Naive thymus-derived CD4-positive, alpha-beta T cell (primary cell): ENCODE measurements at regions not wholly inside any gene's neighbourhood (a gene's known extent, or its start where the extent isn't known, plus 50 kb on each side); places are given as distances from the start of the nearest gene placed in this dataset.

ENCODE experiments used
- ATAC-seq: fragments of 150-1000 bp; cut with Tn5 transposase; 2 replicates; pipeline ENCODE4 v1.10.0; 2021; ENCODE audit warnings: mild to moderate bottlenecking, moderate library complexity
- CTCF ChIA-PET: fragments of 350-600 bp; sonication (Branson Sonifier 250); formaldehyde crosslinking; loops from one replicate; lab custom pipeline; 2021; ENCODE audit warnings: antibody characterized with exemption; lab: Charles Lee
- POLR2A ChIA-PET: fragments of 350-600 bp; sonication (Branson Sonifier 250); formaldehyde crosslinking; loops from one replicate; lab custom pipeline; 2021; ENCODE audit warnings: antibody characterized with exemption, inconsistent platforms; lab: Charles Lee
- DNase-seq, 9 donors: peaks; one replicate each; pipeline versions ENCODE4 v3.0.0 to v3.0.0-alpha.2; 2020 to 2022; ENCODE audit warnings: mixed read lengths in 1 of 9
- H3K27ac ChIP-seq: one replicate; pipeline ENCODE4 v1.7.0; 2013; ENCODE audit warnings: mild to moderate bottlenecking, low read depth, low read length, moderate library complexity
- H3K27me3 ChIP-seq, 2 donors: one replicate each; pipeline ENCODE4 v1.7.0; 2013; ENCODE audit warnings: low read length in 2 of 2, mild to moderate bottlenecking in 2 of 2, moderate library complexity in 2 of 2; ENCODE audit not compliant: control insufficient read depth in 2 of 2, insufficient read depth in 2 of 2
- H3K36me3 ChIP-seq, 3 experiments: 1 replicate in 2 of 3; 2 replicates in 1 of 3; pipeline ENCODE4 v1.7.0; 2013; ENCODE audit warnings: low read length in 3 of 3, mild to moderate bottlenecking in 3 of 3, moderate library complexity in 1 of 3; ENCODE audit not compliant: insufficient read depth in 3 of 3, control insufficient read depth in 2 of 3
- H3K4me1 ChIP-seq, 2 donors: one replicate each; pipeline ENCODE4 v1.7.0; 2013; ENCODE audit warnings: low read length in 2 of 2, mild to moderate bottlenecking in 2 of 2, moderate library complexity in 1 of 2; ENCODE audit not compliant: control insufficient read depth in 2 of 2, insufficient read depth in 2 of 2
- H3K4me3 ChIP-seq: 2 replicates; pipeline ENCODE4 v1.7.0; 2013; ENCODE audit warnings: mild to moderate bottlenecking, low read length
- H3K9me3 ChIP-seq, 3 experiments: 1 replicate in 2 of 3; 2 replicates in 1 of 3; pipeline ENCODE4 v1.7.0; 2013; ENCODE audit warnings: low read length in 3 of 3; ENCODE audit not compliant: control insufficient read depth in 2 of 3
- H3K27ac Mint-ChIP-seq, 9 donors: one replicate each; pipeline ENCODE4 v1.8.0; 2020 to 2022; ENCODE audit warnings: mixed read lengths in 9 of 9, mild to moderate bottlenecking in 8 of 9, moderate library complexity in 5 of 9, inconsistent platforms in 2 of 9
- H3K27me3 Mint-ChIP-seq, 5 donors: one replicate each; pipeline ENCODE4 v1.8.0; 2021 to 2022; ENCODE audit warnings: mixed read lengths in 5 of 5, mild to moderate bottlenecking in 1 of 5
- H3K36me3 Mint-ChIP-seq, 5 donors: one replicate each; pipeline ENCODE4 v1.8.0; 2020 to 2022; ENCODE audit warnings: mixed read lengths in 5 of 5, mild to moderate bottlenecking in 3 of 5, inconsistent platforms in 1 of 5
- H3K4me1 Mint-ChIP-seq, 7 donors: one replicate each; pipeline ENCODE4 v1.8.0; 2020 to 2022; ENCODE audit warnings: mixed read lengths in 7 of 7, mild to moderate bottlenecking in 3 of 7, inconsistent platforms in 1 of 7
- H3K4me3 Mint-ChIP-seq, 10 donors: one replicate each; pipeline ENCODE4 v1.8.0; 2020 to 2022; ENCODE audit warnings: mild to moderate bottlenecking in 10 of 10, mixed read lengths in 10 of 10, moderate library complexity in 6 of 10, inconsistent platforms in 2 of 10
- H3K9me3 Mint-ChIP-seq, 11 donors: one replicate each; pipeline ENCODE4 v1.8.0; 2020 to 2022; ENCODE audit warnings: mixed read lengths in 11 of 11, mild to moderate bottlenecking in 4 of 11, inconsistent platforms in 1 of 11, moderate library complexity in 1 of 11
- intact Hi-C, 2 donors: fragments of 100-400 bp; cut with micrococcal nuclease; formaldehyde crosslinking; loops; one replicate each; pipeline ENCODE4 v1.15.1; 2023

GRCh38 chr6:33880766-33881165 is 77.0 kb upstream of the MLN start:
- Mint-ChIP-seq H3K27ac (peak overlapping the region in 2 of 9 donors; percentile 29 to 68), H3K4me1 (peaks cover 2 to 13% (median 9%) of the 10 kb centered on the region in 7 donors), H3K36me3 (no peaks in the 10 kb centered on the region), H3K9me3 (no peaks in the 10 kb centered on the region), H3K27me3 (peaks cover 0 to 40% (median 0%) of the 10 kb centered on the region in 5 donors), H3K4me3 (peak overlapping the region in 2 of 10 donors; percentile 1 to 67)
- Histone ChIP-seq H3K4me3 (no peak overlapping the region), H3K27ac (no peak overlapping the region), H3K36me3 (no peaks in the 10 kb centered on the region), H3K4me1 (no peaks in the 10 kb centered on the region), H3K9me3 (no peaks in the 10 kb centered on the region), H3K27me3 (no peaks in the 10 kb centered on the region)
- no peak for ATAC-seq
- ChIA-PET POLR2A (no interaction called here), CTCF (no interaction called here)
- no peak for DNase-seq
- intact Hi-C loops = no loop called here

DNA sequence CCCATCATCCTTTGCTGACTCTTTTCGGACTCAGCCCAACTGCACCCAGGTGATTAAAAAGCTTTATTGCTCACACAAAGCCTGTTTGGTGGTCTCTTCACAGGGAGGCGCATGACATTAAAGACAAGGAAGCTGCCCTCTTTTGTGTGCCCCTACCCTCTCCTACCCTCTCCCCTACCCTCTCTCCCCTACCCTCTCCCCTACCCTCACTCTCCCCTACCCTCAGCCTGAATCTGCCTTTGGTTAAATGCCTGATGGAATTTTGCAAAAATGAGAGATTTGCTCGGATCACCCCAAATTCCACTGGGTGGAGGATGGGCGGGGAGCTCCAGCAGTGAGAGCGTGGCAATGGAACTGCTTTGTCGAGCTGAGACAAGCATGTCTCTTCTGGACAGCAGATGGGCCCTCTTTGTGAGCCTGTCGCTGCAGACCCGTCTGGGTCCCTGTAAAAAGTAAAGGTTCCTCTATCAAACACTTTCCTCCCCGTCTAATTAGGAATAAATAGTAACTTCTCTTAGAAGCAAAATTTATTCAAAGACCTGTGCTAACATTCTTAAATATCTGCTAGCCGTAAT is 76.4 kb upstream of the MLN start:
- DNase-seq (no peak), ATAC-seq (no peak)
- Histone ChIP-seq H3K27ac (no peak overlapping the region), H3K9me3 (no peaks in the 10 kb centered on the region), H3K4me3 (no peak overlapping the region), H3K36me3 (no peaks in the 10 kb centered on the region), H3K27me3 (no peaks in the 10 kb centered on the region), H3K4me1 (no peaks in the 10 kb centered on the region)
- POLR2A ChIA-PET = no interaction called here
- CTCF ChIA-PET = no interaction called here
- H3K4me1 Mint-ChIP-seq = peaks cover 3 to 17% (median 10%) of the 10 kb centered on the region in 7 donors
- H3K36me3 Mint-ChIP-seq = no peaks in the 10 kb centered on the region
- H3K4me3 Mint-ChIP-seq = no peak overlapping the region
- intact Hi-C loops = no loop called here
- peaks cover 0 to 40% (median 0%) of the 10 kb centered on the region in 5 donors for H3K27me3 Mint-ChIP-seq
- no peaks in the 10 kb centered on the region for H3K9me3 Mint-ChIP-seq
- H3K27ac Mint-ChIP-seq = peak overlapping the region in 2 of 9 donors; percentile 29 to 68

DNA sequence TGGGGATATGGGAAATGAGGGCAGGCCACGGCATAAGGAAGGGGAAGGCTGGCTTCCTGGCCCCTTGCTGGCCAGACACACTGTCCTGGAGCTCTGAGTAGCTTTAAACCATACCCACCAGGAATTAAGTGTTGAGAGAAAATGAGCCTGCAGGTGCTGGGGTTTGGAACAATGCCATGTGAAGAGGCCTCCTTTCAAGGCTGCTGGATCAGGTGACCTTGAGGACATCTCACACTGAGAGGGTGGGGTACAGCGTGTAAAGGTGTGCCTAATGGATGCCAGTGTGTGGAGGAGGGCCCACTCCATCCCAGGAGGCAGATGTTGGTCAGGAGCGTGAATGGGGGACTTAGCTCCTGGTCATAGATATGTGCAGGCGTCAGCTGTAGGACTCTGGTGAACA is 74.8 kb upstream of the MLN start:
- ChIA-PET POLR2A (no interaction called here), CTCF (interaction anchor here (0.9 kb wide), 1 partner anchor 150 kb away, joined by 3 read pairs; no protein-coding TSS in a partner anchor)
- Histone ChIP-seq H3K9me3 (no peaks in the 10 kb centered on the region), H3K27ac (no peak overlapping the region), H3K4me3 (no peak overlapping the region), H3K27me3 (no peaks in the 10 kb centered on the region), H3K36me3 (no peaks in the 10 kb centered on the region), H3K4me1 (no peaks in the 10 kb centered on the region)
- Mint-ChIP-seq H3K36me3 (no peaks in the 10 kb centered on the region), H3K27me3 (peaks cover 0 to 34% (median 0%) of the 10 kb centered on the region in 5 donors), H3K27ac (no peak overlapping the region), H3K4me1 (peaks cover 8 to 26% (median 21%) of the 10 kb centered on the region in 7 donors), H3K9me3 (no peaks in the 10 kb centered on the region), H3K4me3 (no peak overlapping the region)
- ATAC-seq = no peak
- intact Hi-C loops = no loop called here
- DNase-seq = no peak

GRCh38 chr6:33877982-33878535 is 74.3 kb upstream of the MLN start:
- peak overlapping the region in 1 of 9 donors; percentile 36 for H3K27ac Mint-ChIP-seq
- DNase-seq = no peak
- no peaks in the 10 kb centered on the region for H3K9me3 Mint-ChIP-seq
- CTCF ChIA-PET = interaction anchor here (0.9 kb wide), 1 partner anchor 150 kb away, joined by 3 read pairs; no protein-coding TSS in a partner anchor
- POLR2A ChIA-PET = no interaction called here
- Histone ChIP-seq H3K4me1 (no peaks in the 10 kb centered on the region), H3K4me3 (no peak overlapping the region), H3K27ac (no peak overlapping the region), H3K9me3 (no peaks in the 10 kb centered on the region), H3K36me3 (no peaks in the 10 kb centered on the region), H3K27me3 (no peaks in the 10 kb centered on the region)
- H3K4me1 Mint-ChIP-seq = peaks cover 8 to 26% (median 21%) of the 10 kb centered on the region in 7 donors
- peaks cover 0 to 30% (median 0%) of the 10 kb centered on the region in 5 donors for H3K27me3 Mint-ChIP-seq
- H3K36me3 Mint-ChIP-seq = no peaks in the 10 kb centered on the region
- H3K4me3 Mint-ChIP-seq = no peak overlapping the region
- intact Hi-C loops = no loop called here
- ATAC-seq = no peak

GRCh38 chr6:33875696-33876095 is 71.9 kb upstream of the MLN start:
- no peak overlapping the region for H3K4me3 Mint-ChIP-seq
- Histone ChIP-seq H3K4me3 (no peak overlapping the region), H3K27me3 (no peaks in the 10 kb centered on the region), H3K4me1 (no peaks in the 10 kb centered on the region), H3K9me3 (no peaks in the 10 kb centered on the region), H3K36me3 (no peaks in the 10 kb centered on the region), H3K27ac (no peak overlapping the region)
- ATAC-seq = no peak
- DNase-seq = no peak
- H3K4me1 Mint-ChIP-seq = peaks cover 8 to 33% (median 15%) of the 10 kb centered on the region in 7 donors
- POLR2A ChIA-PET = no interaction called here
- H3K36me3 Mint-ChIP-seq = no peaks in the 10 kb centered on the region
- intact Hi-C loops = no loop called here
- CTCF ChIA-PET = no interaction called here
- H3K27ac Mint-ChIP-seq = peak overlapping the region in 1 of 9 donors; percentile 79
- peaks cover 0 to 20% (median 0%) of the 10 kb centered on the region in 5 donors for H3K27me3 Mint-ChIP-seq
- no peaks in the 10 kb centered on the region for H3K9me3 Mint-ChIP-seq

DNA sequence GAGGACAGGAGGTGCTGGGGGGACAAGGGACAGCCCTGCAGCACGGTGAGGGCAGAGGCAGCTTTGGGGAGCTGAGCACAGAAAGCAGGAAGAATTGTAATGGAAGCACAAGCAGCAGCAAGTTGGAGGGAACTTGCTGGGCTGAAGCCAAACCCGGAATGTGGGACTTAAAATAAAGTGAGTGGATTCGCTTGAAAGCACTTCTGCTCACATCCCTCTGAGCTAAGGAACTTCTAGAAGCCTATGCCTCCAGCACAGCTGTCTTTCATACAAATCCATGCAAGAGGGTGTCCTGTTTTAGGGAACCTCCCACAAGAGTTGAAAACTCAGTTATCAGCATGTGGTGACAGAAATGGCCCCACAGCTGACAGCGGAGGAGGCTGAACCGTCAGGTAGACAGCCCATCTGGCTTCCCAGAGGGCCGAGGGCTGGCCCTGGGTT is 71.4 kb upstream of the MLN start:
- CTCF ChIA-PET = no interaction called here
- Histone ChIP-seq H3K27me3 (no peaks in the 10 kb centered on the region), H3K27ac (no peak overlapping the region), H3K4me1 (no peaks in the 10 kb centered on the region), H3K36me3 (no peaks in the 10 kb centered on the region), H3K9me3 (no peaks in the 10 kb centered on the region), H3K4me3 (no peak overlapping the region)
- POLR2A ChIA-PET = no interaction called here
- ATAC-seq (no peak), DNase-seq (no peak)
- intact Hi-C loops = no loop called here
- H3K9me3 Mint-ChIP-seq = no peaks in the 10 kb centered on the region
- H3K4me1 Mint-ChIP-seq = peaks cover 8 to 27% (median 13%) of the 10 kb centered on the region in 7 donors
- H3K27ac Mint-ChIP-seq = peak overlapping the region in 4 of 9 donors; percentile 26 to 87 (median 56)
- peak overlapping the region in 3 of 10 donors; percentile 4 to 35 (median 17) for H3K4me3 Mint-ChIP-seq
- H3K27me3 Mint-ChIP-seq = peaks cover 0 to 19% (median 0%) of the 10 kb centered on the region in 5 donors
- no peaks in the 10 kb centered on the region for H3K36me3 Mint-ChIP-seq
